Small intestine (tissue), 7 donors: ENCODE measurements at regions not wholly inside any gene's neighbourhood (a gene's known extent, or its start where the extent isn't known, plus 50 kb on each side); places are given as distances from the start of the nearest gene placed in this dataset.

Experiments used
- DNase-seq, 2 donors: peaks; one replicate each; pipeline versions ENCODE4 v3.0.0 to v3.0.0-alpha.2; 2013
- FAIRE-seq: peaks from 2 replicates; lab custom pipeline; 2012; peaks lifted over from hg19 to GRCh38; lab: Jason Lieb, UNC
- H3K27ac ChIP-seq, 3 donors: one replicate each; pipeline ENCODE4 v1.5.1; 2013; ENCODE audit warnings: low read length in 2 of 3, mild to moderate bottlenecking in 2 of 3, control low read depth in 1 of 3, inconsistent platforms in 1 of 3, low read depth in 1 of 3, moderate library complexity in 1 of 3
- H3K27me3 ChIP-seq, 3 donors: one replicate each; pipeline ENCODE4 v1.6.1; 2013; ENCODE audit warnings: low read length in 3 of 3, inconsistent platforms in 1 of 3; ENCODE audit not compliant: control insufficient read depth in 3 of 3, insufficient read depth in 3 of 3
- H3K36me3 ChIP-seq, 3 donors: one replicate each; pipeline ENCODE4 v1.6.1; 2013; ENCODE audit warnings: low read length in 3 of 3, inconsistent platforms in 1 of 3, low read depth in 1 of 3, mild to moderate bottlenecking in 1 of 3, moderate library complexity in 1 of 3; ENCODE audit not compliant: control insufficient read depth in 3 of 3, insufficient read depth in 2 of 3
- H3K4me1 ChIP-seq, 3 donors: one replicate each; pipeline ENCODE4 v1.6.1; 2013; ENCODE audit warnings: low read length in 2 of 3, inconsistent platforms in 1 of 3, low read depth in 1 of 3, mild to moderate bottlenecking in 1 of 3, moderate library complexity in 1 of 3; ENCODE audit not compliant: control insufficient read depth in 3 of 3, insufficient read depth in 2 of 3
- H3K4me3 ChIP-seq, 3 donors: one replicate each; pipeline ENCODE4 v1.5.1; 2013; ENCODE audit warnings: low read length in 3 of 3, control low read depth in 1 of 3, inconsistent platforms in 1 of 3, low read depth in 1 of 3, mild to moderate bottlenecking in 1 of 3, moderate library complexity in 1 of 3
- H3K9me3 ChIP-seq, 2 donors: one replicate each; pipeline ENCODE4 v1.6.1; 2013; ENCODE audit warnings: low read depth in 1 of 2, low read length in 1 of 2; ENCODE audit not compliant: control insufficient read depth in 2 of 2, insufficient read depth in 1 of 2
- WGBS, 3 donors: extraction: QIAGEN DNeasy Blood & Tissue Kit; methylation state at CpG; one replicate each; pipeline ENCODE4 v1.1.7; 2013; 5-methylcytosine and 5-hydroxymethylcytosine counted together
- donor health status: healthy with polysubstance abuse.
- donor health status: control.
- donor health status: control.
- donor health status: Bipolar disorder and iron deficiency.
- donor health status: healthy.

DNA sequence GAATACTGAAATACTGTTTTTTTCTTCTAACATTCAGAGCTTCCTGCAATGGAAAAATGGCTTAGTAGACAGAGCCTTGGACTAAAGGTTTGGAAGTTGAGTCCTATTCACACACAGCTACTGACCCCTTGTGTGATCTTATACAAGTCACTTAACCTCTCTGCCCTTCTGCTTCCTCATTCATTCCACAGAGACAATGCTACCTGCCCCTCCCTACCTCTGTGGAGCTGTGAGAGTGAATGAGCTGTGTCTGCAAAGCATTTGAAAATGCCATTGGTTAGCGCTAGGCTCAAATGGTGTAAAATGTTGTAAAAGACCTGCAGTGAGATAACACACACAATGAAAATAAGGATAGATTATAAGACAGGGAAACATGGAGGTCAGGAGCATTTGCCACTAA lies 214.4 kb downstream of the BARHL2 start:
- H3K9me3 ChIP-seq = no peaks in the 10 kb centered on the region
- DNase-seq = peak in 1 of 2 donors; percentile 33
- no peaks in the 10 kb centered on the region for H3K27me3 ChIP-seq
- WGBS, 3 donors = 37 to 48% (median 46%) methylated on average over 1 of the region's 1 CpG
- no peak for FAIRE-seq
- no peaks in the 10 kb centered on the region for H3K36me3 ChIP-seq
- H3K27ac ChIP-seq = no peak overlapping the region
- no peaks in the 10 kb centered on the region for H3K4me1 ChIP-seq
- H3K4me3 ChIP-seq = no peak overlapping the region

DNA sequence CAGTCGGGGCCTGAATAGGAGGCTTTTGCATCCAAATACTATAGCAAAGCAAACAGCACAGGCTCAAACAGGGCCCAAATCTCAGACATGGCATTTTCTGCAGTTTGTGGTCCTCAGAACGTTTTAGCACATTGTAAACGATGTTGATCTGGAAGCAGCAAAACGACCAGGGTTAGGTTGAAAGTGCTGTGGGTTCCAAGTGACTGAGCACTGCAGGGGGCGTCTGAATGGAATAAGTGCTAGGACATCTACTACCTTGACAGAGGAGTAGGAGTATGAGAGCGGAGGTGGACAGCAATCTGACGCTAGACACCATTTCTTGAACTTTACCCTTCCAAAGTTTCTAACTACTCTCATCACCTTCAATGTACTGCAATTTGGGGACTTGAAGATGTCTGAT lies 214.9 kb downstream of the BARHL2 start:
- H3K36me3 ChIP-seq = no peaks in the 10 kb centered on the region
- no peaks in the 10 kb centered on the region for H3K4me1 ChIP-seq
- no peak overlapping the region for H3K4me3 ChIP-seq
- no peak overlapping the region for H3K27ac ChIP-seq
- WGBS, 3 donors = 69 to 78% (median 69%) methylated on average over 7 of the region's 7 CpGs
- no peak for DNase-seq
- no peaks in the 10 kb centered on the region for H3K9me3 ChIP-seq
- H3K27me3 ChIP-seq = no peaks in the 10 kb centered on the region
- FAIRE-seq = no peak

DNA sequence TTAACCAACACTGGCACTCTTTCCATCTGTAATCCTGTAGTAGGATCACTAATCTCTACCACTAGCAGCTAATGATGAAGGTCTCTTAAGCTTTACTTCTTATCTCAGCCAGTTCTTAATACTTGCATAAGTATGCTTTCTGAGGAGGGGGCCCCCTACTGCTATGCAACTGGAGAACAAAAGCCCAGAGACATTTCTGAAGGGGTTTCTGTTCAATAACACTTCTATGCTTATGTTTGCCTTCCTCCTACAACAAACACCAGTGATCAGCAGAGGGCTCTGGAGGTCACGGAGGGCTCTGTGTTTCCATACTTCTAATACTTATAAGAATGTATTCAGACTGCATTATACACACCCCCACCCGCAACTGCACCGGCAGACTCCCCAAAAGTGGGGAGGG lies 215.8 kb downstream of the BARHL2 start:
- Histone ChIP-seq H3K27ac (no peak overlapping the region), H3K36me3 (no peaks in the 10 kb centered on the region), H3K27me3 (no peaks in the 10 kb centered on the region), H3K9me3 (no peaks in the 10 kb centered on the region), H3K4me1 (no peaks in the 10 kb centered on the region), H3K4me3 (no peak overlapping the region)
- no peak for FAIRE-seq
- no peak for DNase-seq
- WGBS, 3 donors = 58 to 77% (median 65%) methylated on average over 3 of the region's 3 CpGs

DNA sequence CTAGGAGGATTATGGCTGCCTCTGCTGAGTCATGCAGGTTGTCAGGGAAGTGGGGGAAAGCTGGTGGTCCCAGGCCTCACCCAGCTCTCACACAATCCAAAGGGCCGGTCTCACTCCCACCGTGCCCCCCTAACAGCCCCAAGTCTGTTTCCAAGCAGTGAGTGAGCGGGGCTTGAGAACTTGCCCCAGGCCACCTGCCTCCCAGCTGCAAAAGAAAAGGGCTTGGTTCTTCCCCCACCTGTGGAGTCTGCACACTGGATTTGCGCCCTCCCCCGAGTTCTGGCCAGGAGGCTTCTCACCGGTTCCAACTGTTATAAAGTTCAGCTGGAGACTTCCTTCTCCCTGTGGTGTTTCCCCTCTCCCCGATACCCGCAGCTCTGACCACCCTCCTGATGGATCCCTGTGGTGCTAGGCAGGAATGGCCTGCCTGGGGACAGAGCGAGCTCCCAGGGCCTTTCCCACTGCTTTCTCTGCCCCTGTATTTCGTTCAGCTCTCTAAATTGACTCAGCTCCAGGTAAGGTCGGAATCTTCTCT lies 222.3 kb downstream of the BARHL2 start:
- no peak for DNase-seq
- Histone ChIP-seq H3K4me1 (no peaks in the 10 kb centered on the region), H3K36me3 (no peaks in the 10 kb centered on the region), H3K4me3 (no peak overlapping the region), H3K27me3 (peaks cover 0 to 2% (median 0%) of the 10 kb centered on the region in 3 donors), H3K9me3 (no peaks in the 10 kb centered on the region), H3K27ac (no peak overlapping the region)
- no peak for FAIRE-seq
- WGBS, 3 donors = 55 to 74% (median 66%) methylated on average over 11 of the region's 11 CpGs

DNA sequence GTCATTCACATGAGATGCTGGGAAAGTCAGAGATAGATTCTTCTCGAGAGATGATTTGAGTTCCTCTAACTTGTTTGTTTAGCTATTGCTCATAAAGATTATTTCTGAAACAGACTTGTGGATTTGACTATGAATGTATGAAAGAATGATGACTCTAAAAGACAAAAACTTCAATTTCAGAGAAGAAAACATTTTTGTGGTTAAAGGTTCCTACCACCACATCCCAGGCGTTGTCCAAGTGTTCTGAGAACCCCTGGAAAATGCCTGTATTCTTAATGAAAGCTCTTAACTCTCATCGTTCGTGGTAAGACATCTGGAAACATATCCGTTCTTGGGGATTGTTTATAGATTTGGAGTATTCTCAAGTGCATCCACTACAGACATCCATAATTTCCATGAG lies 228.7 kb downstream of the BARHL2 start:
- Histone ChIP-seq H3K36me3 (no peaks in the 10 kb centered on the region), H3K27ac (no peak overlapping the region), H3K9me3 (no peaks in the 10 kb centered on the region), H3K27me3 (no peaks in the 10 kb centered on the region), H3K4me3 (no peak overlapping the region), H3K4me1 (no peaks in the 10 kb centered on the region)
- DNase-seq = no peak
- FAIRE-seq = no peak
- 53 to 78% (median 64%) methylated on average over 5 of the region's 5 CpGs for WGBS, 3 donors

DNA sequence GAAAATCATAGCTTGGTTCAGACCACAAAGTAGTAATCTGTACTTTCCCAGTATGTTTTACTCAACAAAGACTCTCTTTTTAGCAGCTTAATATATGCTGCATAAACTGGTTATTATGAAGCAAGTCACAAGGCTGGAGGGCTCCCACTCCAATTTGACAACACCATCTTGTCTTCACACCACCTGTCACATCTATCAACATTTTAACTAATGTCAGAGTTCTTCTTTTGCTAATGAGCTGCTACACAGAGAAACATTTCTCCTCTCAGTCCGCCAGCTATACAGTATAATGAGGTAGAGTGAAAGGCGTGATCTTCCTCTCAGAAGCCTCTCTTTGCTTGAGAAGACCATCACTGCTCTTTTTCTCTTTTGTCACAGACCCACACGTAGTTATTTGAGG lies 230.1 kb downstream of the BARHL2 start:
- DNase-seq (no peak), FAIRE-seq (no peak)
- Histone ChIP-seq H3K36me3 (no peaks in the 10 kb centered on the region), H3K4me3 (no peak overlapping the region), H3K9me3 (no peaks in the 10 kb centered on the region), H3K4me1 (no peaks in the 10 kb centered on the region), H3K27me3 (no peaks in the 10 kb centered on the region), H3K27ac (no peak overlapping the region)
- WGBS, 3 donors = 74 to 80% (median 77%) methylated on average over 3 of the region's 3 CpGs

DNA sequence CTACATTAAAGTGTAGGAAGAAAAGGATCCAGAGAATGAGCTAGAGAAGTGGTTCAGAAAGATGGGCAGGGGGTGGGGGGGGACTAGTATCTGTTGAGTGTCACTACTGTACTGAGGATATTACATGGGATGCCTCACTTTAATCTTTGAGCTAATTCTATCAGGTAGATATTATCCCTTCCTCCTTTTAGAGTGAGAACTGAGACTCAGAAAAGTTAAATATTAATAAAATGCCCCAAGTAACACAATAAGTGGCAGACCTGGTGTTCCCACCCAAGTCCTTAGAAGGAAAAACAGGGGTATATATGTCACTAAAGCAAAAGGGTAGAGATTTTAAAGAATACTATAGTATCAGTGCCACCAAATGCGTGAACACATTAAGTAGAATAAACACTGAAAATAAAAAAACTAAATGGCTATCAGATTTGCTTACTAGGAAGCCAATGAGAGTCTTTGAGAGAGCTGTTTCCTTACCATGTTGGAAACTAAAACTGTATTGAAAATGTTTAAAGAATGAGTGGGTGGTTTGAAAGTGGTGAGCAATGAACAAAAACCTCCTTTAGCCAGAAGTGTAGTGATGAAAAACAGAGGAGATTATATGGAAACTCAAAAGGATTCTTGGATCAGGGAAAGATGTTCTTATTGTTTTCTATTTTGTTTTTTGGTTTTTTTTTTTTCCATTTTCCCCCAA lies 230.8 kb downstream of the BARHL2 start:
- FAIRE-seq = no peak
- Histone ChIP-seq H3K4me3 (no peak overlapping the region), H3K9me3 (no peaks in the 10 kb centered on the region), H3K27ac (no peak overlapping the region), H3K4me1 (no peaks in the 10 kb centered on the region), H3K36me3 (no peaks in the 10 kb centered on the region), H3K27me3 (no peaks in the 10 kb centered on the region)
- no peak for DNase-seq
- 73 to 81% (median 78%) methylated on average over 1 of the region's 1 CpG for WGBS, 3 donors

DNA sequence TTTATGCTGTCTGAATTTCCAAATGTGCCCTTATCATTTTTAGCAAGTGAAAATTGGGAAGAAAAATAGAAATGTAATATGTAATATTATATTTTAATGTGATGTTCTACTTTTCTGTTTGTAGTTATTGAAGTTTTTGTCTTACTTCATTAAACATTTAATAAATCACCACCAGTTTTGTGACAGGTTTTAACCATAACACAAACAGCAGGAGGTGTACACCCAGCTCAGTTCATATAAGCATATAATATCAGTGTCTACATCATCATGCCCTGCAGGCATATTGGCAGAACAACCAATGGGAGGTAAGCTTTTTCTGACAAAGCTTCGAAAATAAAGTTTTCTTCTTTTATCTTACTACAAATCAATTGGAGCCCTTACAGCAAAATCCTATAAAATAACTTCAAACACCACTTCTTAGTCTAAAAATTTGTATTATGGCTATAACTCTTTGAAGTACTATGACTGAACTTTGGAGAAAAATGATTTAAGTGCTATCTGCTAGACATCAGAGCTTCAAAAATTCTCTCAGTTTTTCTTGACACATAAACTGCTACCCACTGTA lies 236.7 kb downstream of the BARHL2 start:
- H3K4me3 ChIP-seq = no peak overlapping the region
- WGBS, 3 donors = 70 to 78% (median 74%) methylated on average over 1 of the region's 1 CpG
- no peak overlapping the region for H3K27ac ChIP-seq
- no peak for FAIRE-seq
- H3K36me3 ChIP-seq = no peaks in the 10 kb centered on the region
- no peaks in the 10 kb centered on the region for H3K27me3 ChIP-seq
- DNase-seq = no peak
- no peaks in the 10 kb centered on the region for H3K4me1 ChIP-seq
- H3K9me3 ChIP-seq = no peaks in the 10 kb centered on the region
